Breast epithelium (tissue), 3 donors: ENCODE measurements at regions not wholly inside any gene's neighbourhood (a gene's known extent, or its start where the extent isn't known, plus 50 kb on each side); places are given as distances from the start of the nearest gene placed in this dataset.

Experiments
- POLR2AphosphoS5 ChIP-seq, 3 donors: sonication (generic); formaldehyde crosslinking; IDR thresholded peaks; one replicate each; pipeline ENCODE4 v1.6.1; 2017; ENCODE audit warnings: antibody characterized with exemption in 3 of 3
- TF ChIP-seq, protein P1 (sequence below), 3 donors: fragments of 450-650 bp; IDR thresholded peaks; one replicate each; pipeline ENCODE4 v1.5.1; 2016 to 2017; ENCODE audit warnings: antibody characterized with exemption in 3 of 3, mild to moderate bottlenecking in 3 of 3, moderate library complexity in 3 of 3

DNA sequence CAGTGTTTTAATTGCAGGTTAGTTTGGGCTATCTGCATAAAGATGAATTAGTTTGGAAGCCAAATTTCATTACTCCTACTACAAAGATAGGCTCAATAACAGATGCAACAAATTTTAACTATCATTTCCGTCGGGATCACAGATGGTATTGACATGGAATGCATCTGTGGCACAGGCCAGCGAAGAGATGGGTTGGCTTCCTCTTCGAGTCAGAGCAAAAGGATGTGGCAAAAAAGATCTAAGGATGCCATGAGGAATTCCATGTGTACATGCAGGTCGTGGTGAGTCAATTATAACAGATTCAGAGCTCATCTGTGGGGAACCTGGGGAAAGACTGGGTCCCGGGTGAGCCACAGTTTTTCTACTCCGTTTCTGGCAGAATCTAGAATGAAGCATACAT, 83.0 kb upstream of the CITED2 start:
- TF ChIP-seq, protein P1, sequence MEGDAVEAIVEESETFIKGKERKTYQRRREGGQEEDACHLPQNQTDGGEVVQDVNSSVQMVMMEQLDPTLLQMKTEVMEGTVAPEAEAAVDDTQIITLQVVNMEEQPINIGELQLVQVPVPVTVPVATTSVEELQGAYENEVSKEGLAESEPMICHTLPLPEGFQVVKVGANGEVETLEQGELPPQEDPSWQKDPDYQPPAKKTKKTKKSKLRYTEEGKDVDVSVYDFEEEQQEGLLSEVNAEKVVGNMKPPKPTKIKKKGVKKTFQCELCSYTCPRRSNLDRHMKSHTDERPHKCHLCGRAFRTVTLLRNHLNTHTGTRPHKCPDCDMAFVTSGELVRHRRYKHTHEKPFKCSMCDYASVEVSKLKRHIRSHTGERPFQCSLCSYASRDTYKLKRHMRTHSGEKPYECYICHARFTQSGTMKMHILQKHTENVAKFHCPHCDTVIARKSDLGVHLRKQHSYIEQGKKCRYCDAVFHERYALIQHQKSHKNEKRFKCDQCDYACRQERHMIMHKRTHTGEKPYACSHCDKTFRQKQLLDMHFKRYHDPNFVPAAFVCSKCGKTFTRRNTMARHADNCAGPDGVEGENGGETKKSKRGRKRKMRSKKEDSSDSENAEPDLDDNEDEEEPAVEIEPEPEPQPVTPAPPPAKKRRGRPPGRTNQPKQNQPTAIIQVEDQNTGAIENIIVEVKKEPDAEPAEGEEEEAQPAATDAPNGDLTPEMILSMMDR (IDR thresholded peaks at IDR 0.05), result no peak
- TF ChIP-seq POLR2AphosphoS5 (IDR thresholded peaks at IDR 0.05), result no peak
